Activated naive CD8-positive, alpha-beta T cell treated with anti-CD3 and anti-CD28 coated beads, Interleukin-2, amount 50 U/mL, for 24 hours (primary cell): ENCODE measurements at regions not wholly inside any gene's neighbourhood (a gene's known extent, or its start where the extent isn't known, plus 50 kb on each side); places are given as distances from the start of the nearest gene placed in this dataset.
"Not testable (repeated sequence)": the region's sequence is repeated elsewhere in the genome, so short reads cannot be mapped to it uniquely, and the experiment has no call there.

ENCODE experiments used
- ATAC-seq: fragments of 150-1000 bp; cut with Tn5 transposase; one replicate; pipeline ENCODE4 v1.10.0; 2021
- DNase-seq: peaks from one replicate; pipeline ENCODE4 v3.0.0; 2021
- H3K27ac Mint-ChIP-seq: one replicate; pipeline ENCODE4 v1.8.0; 2021; ENCODE audit warnings: mild to moderate bottlenecking, mixed read lengths
- H3K27me3 Mint-ChIP-seq: one replicate; pipeline ENCODE4 v1.8.0; 2021; ENCODE audit warnings: mixed read lengths
- H3K36me3 Mint-ChIP-seq: one replicate; pipeline ENCODE4 v1.8.0; 2021; ENCODE audit warnings: low read depth, mixed read lengths
- H3K4me1 Mint-ChIP-seq: one replicate; pipeline ENCODE4 v1.8.0; 2021; ENCODE audit warnings: mixed read lengths
- H3K4me3 Mint-ChIP-seq: one replicate; pipeline ENCODE4 v1.8.0; 2021; ENCODE audit warnings: mild to moderate bottlenecking, moderate library complexity, mixed read lengths
- H3K9me3 Mint-ChIP-seq: one replicate; pipeline ENCODE4 v1.8.0; 2021; ENCODE audit warnings: mixed read lengths

GRCh38 chr4:71210823-71211222, 128.0 kb upstream of the SLC4A4 start:
- DNase-seq (no peak), ATAC-seq (no peak)
- Mint-ChIP-seq H3K27me3 (no peaks in the 10 kb centered on the region), H3K36me3 (no peaks in the 10 kb centered on the region), H3K4me3 (no peak overlapping the region), H3K9me3 (no peaks in the 10 kb centered on the region), H3K27ac (no peak overlapping the region), H3K4me1 (no peaks in the 10 kb centered on the region)

GRCh38 chr4:71211748-71212147, 127.1 kb upstream of the SLC4A4 start:
- Mint-ChIP-seq H3K36me3 (no peaks in the 10 kb centered on the region), H3K27ac (no peak overlapping the region), H3K27me3 (no peaks in the 10 kb centered on the region), H3K9me3 (no peaks in the 10 kb centered on the region), H3K4me1 (no peaks in the 10 kb centered on the region), H3K4me3 (no peak overlapping the region)
- DNase-seq = no peak
- ATAC-seq = no peak

- ATAC-seq (no peak), DNase-seq (no peak)
- Mint-ChIP-seq H3K36me3 (no peaks in the 10 kb centered on the region), H3K9me3 (no peaks in the 10 kb centered on the region), H3K4me1 (no peaks in the 10 kb centered on the region), H3K27me3 (no peaks in the 10 kb centered on the region), H3K4me3 (no peak overlapping the region), H3K27ac (no peak overlapping the region)
Measured at GRCh38 chr4:71212216-71212615, 126.6 kb upstream of the SLC4A4 start.

GRCh38 chr4:71214578-71214977, 124.2 kb upstream of the SLC4A4 start:
- H3K27ac Mint-ChIP-seq = no peak overlapping the region
- ATAC-seq (no peak), DNase-seq (no peak)
- H3K4me3 Mint-ChIP-seq = no peak overlapping the region
- no peaks in the 10 kb centered on the region for H3K27me3 Mint-ChIP-seq
- H3K36me3 Mint-ChIP-seq = no peaks in the 10 kb centered on the region
- H3K9me3 Mint-ChIP-seq = no peaks in the 10 kb centered on the region
- H3K4me1 Mint-ChIP-seq = no peaks in the 10 kb centered on the region

- ATAC-seq (no peak), DNase-seq (no peak)
- Mint-ChIP-seq H3K27me3 (no peaks in the 10 kb centered on the region), H3K36me3 (no peaks in the 10 kb centered on the region), H3K4me3 (no peak overlapping the region), H3K4me1 (no peaks in the 10 kb centered on the region), H3K27ac (no peak overlapping the region), H3K9me3 (no peaks in the 10 kb centered on the region)
Measured at GRCh38 chr4:71216316-71216959, 122.4 kb upstream of the SLC4A4 start.

DNA sequence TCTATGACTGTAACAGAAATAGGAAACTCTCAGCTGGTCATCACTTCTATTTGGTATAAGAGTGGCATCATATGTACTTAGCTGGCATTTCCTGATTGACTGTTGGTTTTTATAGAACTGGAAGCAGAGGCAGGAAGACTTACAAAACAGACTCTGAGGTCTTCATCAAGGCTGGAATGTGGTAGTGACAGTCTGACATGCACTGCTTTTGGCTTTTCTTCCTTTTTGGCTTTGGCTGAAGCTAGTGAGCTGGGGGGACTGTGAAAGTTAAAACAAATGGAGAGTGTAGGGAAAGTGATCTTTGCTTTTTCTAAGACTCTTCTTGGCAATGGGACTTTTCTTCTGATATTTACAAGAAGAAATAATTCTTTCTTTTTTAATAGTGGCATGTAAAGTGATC, 121.1 kb upstream of the SLC4A4 start:
- H3K36me3 Mint-ChIP-seq = no peaks in the 10 kb centered on the region
- no peak for DNase-seq
- no peaks in the 10 kb centered on the region for H3K4me1 Mint-ChIP-seq
- H3K27ac Mint-ChIP-seq = no peak overlapping the region
- H3K27me3 Mint-ChIP-seq = no peaks in the 10 kb centered on the region
- H3K9me3 Mint-ChIP-seq = no peaks in the 10 kb centered on the region
- H3K4me3 Mint-ChIP-seq = no peak overlapping the region
- ATAC-seq = no peak

DNA sequence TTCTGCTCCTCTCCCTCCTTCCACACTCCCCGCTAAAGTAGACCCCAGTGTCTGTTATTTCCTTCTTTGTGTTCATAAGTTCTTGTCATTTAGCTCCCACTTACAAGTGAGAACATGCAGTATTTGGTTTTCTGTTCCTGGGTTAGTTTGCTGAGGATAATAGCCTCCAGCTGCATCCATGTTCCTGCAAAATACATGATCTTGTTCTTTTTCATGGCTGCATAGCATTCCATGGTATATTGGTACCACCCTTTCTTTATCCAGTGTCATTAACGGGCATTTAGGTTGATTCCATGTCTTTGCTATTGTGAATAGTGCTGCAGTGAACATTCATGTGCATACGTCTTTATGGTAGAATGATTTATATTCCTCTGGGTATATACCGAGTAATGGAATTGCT, 118.0 kb upstream of the SLC4A4 start:
- H3K4me3 Mint-ChIP-seq, H3K36me3 Mint-ChIP-seq, H3K9me3 Mint-ChIP-seq, H3K27me3 Mint-ChIP-seq, DNase-seq, H3K27ac Mint-ChIP-seq, ATAC-seq, H3K4me1 Mint-ChIP-seq: not testable (repeated sequence)

GRCh38 chr4:71221510-71222466, 117.0 kb upstream of the SLC4A4 start:
- no peak overlapping the region for H3K27ac Mint-ChIP-seq
- no peak for DNase-seq
- no peaks in the 10 kb centered on the region for H3K9me3 Mint-ChIP-seq
- H3K27me3 Mint-ChIP-seq = no peaks in the 10 kb centered on the region
- H3K4me3 Mint-ChIP-seq = no peak overlapping the region
- no peak for ATAC-seq
- H3K4me1 Mint-ChIP-seq = no peaks in the 10 kb centered on the region
- H3K36me3 Mint-ChIP-seq = no peaks in the 10 kb centered on the region

- no peak overlapping the region for H3K27ac Mint-ChIP-seq
- no peak for ATAC-seq
- DNase-seq = no peak
- H3K9me3 Mint-ChIP-seq = no peaks in the 10 kb centered on the region
- no peak overlapping the region for H3K4me3 Mint-ChIP-seq
- H3K36me3 Mint-ChIP-seq = no peaks in the 10 kb centered on the region
- no peaks in the 10 kb centered on the region for H3K4me1 Mint-ChIP-seq
- no peaks in the 10 kb centered on the region for H3K27me3 Mint-ChIP-seq
Measured at GRCh38 chr4:71222661-71223060, 116.2 kb upstream of the SLC4A4 start.

GRCh38 chr4:71229477-71230270, 109.1 kb upstream of the SLC4A4 start:
- H3K9me3 Mint-ChIP-seq = no peaks in the 10 kb centered on the region
- H3K4me3 Mint-ChIP-seq = no peak overlapping the region
- H3K36me3 Mint-ChIP-seq = no peaks in the 10 kb centered on the region
- H3K4me1 Mint-ChIP-seq = no peaks in the 10 kb centered on the region
- DNase-seq = no peak
- H3K27me3 Mint-ChIP-seq = no peaks in the 10 kb centered on the region
- no peak for ATAC-seq
- H3K27ac Mint-ChIP-seq = no peak overlapping the region

DNA sequence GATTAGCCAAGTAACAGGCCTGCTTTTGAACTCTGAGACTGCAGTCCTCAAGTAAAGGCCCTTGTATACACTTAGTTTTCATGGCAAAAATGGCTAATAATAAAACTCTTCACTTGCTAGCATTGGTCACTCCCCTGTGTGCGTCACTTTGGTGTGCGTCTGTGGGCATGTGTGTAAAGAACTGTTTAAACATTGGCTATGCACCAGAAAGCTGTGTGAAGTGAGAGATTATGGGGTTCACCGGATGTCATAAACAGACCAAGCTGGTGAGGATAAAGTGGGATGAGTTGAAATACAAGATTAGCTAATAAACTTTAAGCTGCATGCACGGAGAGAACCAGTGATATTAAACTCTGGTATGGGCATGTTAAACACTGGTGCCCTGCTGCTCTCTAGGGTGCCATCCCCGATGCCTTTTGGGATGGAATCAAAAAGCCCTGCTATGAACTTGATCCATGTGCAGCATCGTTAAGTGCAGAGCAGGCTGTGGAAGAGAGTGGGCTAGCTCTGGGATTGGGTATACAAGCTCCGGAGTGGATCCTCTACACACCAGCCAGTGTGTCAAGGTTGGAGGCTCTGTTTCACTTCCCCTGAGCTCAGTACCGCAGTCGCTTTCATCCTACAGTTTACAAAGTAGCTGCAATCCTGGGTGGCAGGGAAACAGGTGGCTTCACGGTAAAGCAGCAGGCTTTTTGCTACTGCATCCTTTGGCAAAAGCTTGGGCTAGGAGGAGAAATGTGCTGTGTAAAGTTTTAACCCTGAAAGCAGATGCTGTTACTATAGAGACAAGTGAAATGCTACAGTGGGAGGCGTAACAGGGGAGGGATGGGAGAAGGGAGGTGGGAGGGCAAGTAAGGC, 108.3 kb upstream of the SLC4A4 start:
- ATAC-seq = no peak
- no peak for DNase-seq
- H3K9me3 Mint-ChIP-seq = no peaks in the 10 kb centered on the region
- H3K4me1 Mint-ChIP-seq = no peaks in the 10 kb centered on the region
- H3K27me3 Mint-ChIP-seq = no peaks in the 10 kb centered on the region
- no peak overlapping the region for H3K4me3 Mint-ChIP-seq
- H3K27ac Mint-ChIP-seq = no peak overlapping the region
- H3K36me3 Mint-ChIP-seq = no peaks in the 10 kb centered on the region

- H3K27me3 Mint-ChIP-seq = no peaks in the 10 kb centered on the region
- no peaks in the 10 kb centered on the region for H3K36me3 Mint-ChIP-seq
- H3K4me1 Mint-ChIP-seq = no peaks in the 10 kb centered on the region
- no peak overlapping the region for H3K4me3 Mint-ChIP-seq
- DNase-seq (no peak), ATAC-seq (no peak)
- no peak overlapping the region for H3K27ac Mint-ChIP-seq
- H3K9me3 Mint-ChIP-seq = no peaks in the 10 kb centered on the region
Measured at GRCh38 chr4:71231129-71232055, 107.4 kb upstream of the SLC4A4 start.

GRCh38 chr4:71232056-71232430, 106.8 kb upstream of the SLC4A4 start:
- H3K4me1 Mint-ChIP-seq = no peaks in the 10 kb centered on the region
- no peaks in the 10 kb centered on the region for H3K27me3 Mint-ChIP-seq
- H3K4me3 Mint-ChIP-seq = no peak overlapping the region
- DNase-seq (no peak), ATAC-seq (no peak)
- no peak overlapping the region for H3K27ac Mint-ChIP-seq
- H3K36me3 Mint-ChIP-seq = no peaks in the 10 kb centered on the region
- no peaks in the 10 kb centered on the region for H3K9me3 Mint-ChIP-seq
